ENCODE measurements at regions not wholly inside any gene's neighbourhood (a gene's known extent, or its start where the extent isn't known, plus 50 kb on each side); places are given as distances from the start of the nearest gene placed in this dataset.

- no peak overlapping the region for H3K56ac ChIP-seq (replicated peaks; ENCODE audit: insufficient read length, low read depth, low read length)
- H4K20me1 ChIP-seq (replicated peaks in 1 of 2; ENCODE audit: control insufficient read depth in 1 of 2, insufficient read depth in 2 of 2, low read length in 2 of 2), result no peaks in the 10 kb centered on the region
- H4K5ac ChIP-seq (ENCODE audit: insufficient read length, low read depth, low read length), result no peak overlapping the region
- H2BK120ac ChIP-seq (replicated peaks; ENCODE audit: low read depth, low read length), result no peak overlapping the region
- no peak overlapping the region for H4K91ac ChIP-seq (replicated peaks; ENCODE audit: insufficient read length, low read length)
- H3K27ac ChIP-seq (ENCODE audit: low read depth, low read length), result no peak overlapping the region
- no peaks in the 10 kb centered on the region for H3K36me3 ChIP-seq (ENCODE audit: control insufficient read depth in 2 of 4, insufficient read depth in 4 of 4, low read length in 3 of 4)
- H3K4ac ChIP-seq (replicated peaks; ENCODE audit: insufficient read length, low read depth, low read length), result no peak overlapping the region
- H2BK20ac ChIP-seq (ENCODE audit: low read length), result no peak overlapping the region
- no peak overlapping the region for H2BK12ac ChIP-seq (ENCODE audit: low read depth, low read length)
- no peak overlapping the region for H3K9ac ChIP-seq (replicated peaks in 1 of 4; ENCODE audit: extremely low read depth in 1 of 4, low read depth in 3 of 4, low read length in 3 of 4)
- H3K14ac ChIP-seq (ENCODE audit: insufficient read length), result no peak overlapping the region
- DNase-seq (ENCODE audit: low read depth in 1 of 2, low spot score in 2 of 2) (no peak), FAIRE-seq (no peak)
- POLR2A ChIA-PET (ENCODE audit: partially characterized antibody), result no interaction called here
- no peak overlapping the region for H4K8ac ChIP-seq (ENCODE audit: extremely low read depth, insufficient read depth, low read length)
- H2BK15ac ChIP-seq (ENCODE audit: low read length), result no peak overlapping the region
- CTCF ChIA-PET (ENCODE audit: partially characterized antibody), result interaction anchor here (1.7 to 1.8 kb wide), 2 partner anchors 8 kb away, joined by 4 read pairs; no protein-coding TSS in a partner anchor
- H3K4me3 ChIP-seq (ENCODE audit: extremely low read depth in 1 of 4, insufficient read depth in 2 of 4, low read depth in 3 of 4, low read length in 4 of 4), result no peak overlapping the region
- H2AK5ac ChIP-seq (ENCODE audit: low read depth, low read length), result no peak overlapping the region
- no peak overlapping the region for H2AFZ ChIP-seq (ENCODE audit: low read length)
- H3K4me1 ChIP-seq (replicated peaks in 1 of 4; ENCODE audit: control insufficient read depth in 3 of 4, insufficient read depth in 4 of 4, low read length in 3 of 4), result no peaks in the 10 kb centered on the region; a peak in 1 of 7 replicates
- no peaks in the 10 kb centered on the region for H3K9me3 ChIP-seq (ENCODE audit: insufficient read depth in 2 of 2, low read depth in 1 of 2, low read length in 1 of 2)
- no peaks in the 10 kb centered on the region; the same call in 1 of the 2 replicates for H3K79me1 ChIP-seq (ENCODE audit: low read depth, low read length)
- H3K23me2 ChIP-seq (ENCODE audit: low read depth, low read length), result no peaks in the 10 kb centered on the region; the same call in 1 of the 2 replicates
- no peaks in the 10 kb centered on the region for H3K79me2 ChIP-seq (ENCODE audit: control insufficient read depth in 1 of 2, insufficient read depth in 2 of 2, low read length in 2 of 2)
- H3K23ac ChIP-seq (ENCODE audit: insufficient read length), result no peak overlapping the region
- H2BK5ac ChIP-seq (ENCODE audit: low read depth, low read length), result no peak overlapping the region; the same call in 1 of the 2 replicates
- no peaks in the 10 kb centered on the region for H3K27me3 ChIP-seq (replicated peaks in 1 of 4; ENCODE audit: control insufficient read depth in 3 of 4, extremely low read depth in 1 of 4, insufficient read depth in 3 of 4, low read length in 3 of 4)
- no peak overlapping the region for H3K4me2 ChIP-seq (ENCODE audit: insufficient read depth in 1 of 2, low read depth in 2 of 2, low read length in 2 of 2)
- 87% methylated on average over 11 of the region's 11 CpGs; no CpG with 5 or more reads in 1 of the 2 experiments for WGBS, 2 experiments (ENCODE audit: extremely low coverage in 1 of 2, insufficient coverage in 1 of 2, insufficient read length in 1 of 2, insufficient replicate concordance in 2 of 2, low coverage in 1 of 2, low lambda C conversion rate in 2 of 2, missing lambda C conversion rate in 1 of 2)
- H3K18ac ChIP-seq (ENCODE audit: extremely low read depth, low read length), result no peak overlapping the region
- TF ChIP-seq SAP30 (IDR thresholded peaks at IDR 0.05; ENCODE audit: insufficient read depth, insufficient replicate concordance, low read length) (no peak), EZH2 (IDR thresholded peaks at IDR 0.05; ENCODE audit: low read depth, low read length, severe bottlenecking) (no peak), USF2 (IDR thresholded peaks at IDR 0.05; ENCODE audit: low read length) (no peak), ATF3 (IDR thresholded peaks at IDR 0.05; ENCODE audit: insufficient read depth, low read depth, low read length) (no peak), CEBPB (IDR thresholded peaks at IDR 0.05; ENCODE audit: low read depth, low read length) (no peak), E2F6 (IDR thresholded peaks at IDR 0.05) (no peak), NRF1 (IDR thresholded peaks at IDR 0.05; ENCODE audit: low read depth, low read length) (no peak), MAX (IDR thresholded peaks at IDR 0.05) (no peak), EP300 (IDR thresholded peaks at IDR 0.05; ENCODE audit: borderline replicate concordance in 1 of 2, low read depth in 2 of 2, low read length in 2 of 2) (no peak)
These were observed 105.0 kb upstream of the SH3BP4 start for GRCh38 chr2:234846599-234847363.
